GM23338 (cell line): ENCODE measurements at regions not wholly inside any gene's neighbourhood (a gene's known extent, or its start where the extent isn't known, plus 50 kb on each side); places are given as distances from the start of the nearest gene placed in this dataset.

Source experiments
- ATAC-seq: fragments of 200-7000 bp; cut with Tn5 transposase; 3 replicates; pipeline ENCODE4 v1.9.1; 2020
- DNase-seq: peaks from one replicate; pipeline ENCODE4 v3.0.0-alpha.2; 2015; ENCODE audit warnings: low spot score
- H2AFZ ChIP-seq: fragments of 200-600 bp; sonication (generic); 2 replicates; pipeline ENCODE4 v1.8.0; 2016; ENCODE audit warnings: antibody characterized with exemption, mild to moderate bottlenecking, moderate library complexity
- H3F3A ChIP-seq: fragments of 200-600 bp; sonication (generic); replicated peaks from 2 replicates; pipeline ENCODE4 v1.8.0; 2017; ENCODE audit warnings: antibody characterized with exemption, mixed run types, low read depth
- H3K27ac ChIP-seq: fragments of 200-600 bp; sonication (generic); 2 replicates; pipeline ENCODE4 v1.6.1; 2016; ENCODE audit warnings: low read depth
- H3K27me3 ChIP-seq: fragments of 200-600 bp; sonication (generic); 2 replicates; pipeline ENCODE4 v1.8.0; 2016; ENCODE audit warnings: mild to moderate bottlenecking, mixed run types, moderate library complexity; ENCODE audit not compliant: insufficient read depth
- H3K36me3 ChIP-seq: fragments of 200-600 bp; sonication (generic); 2 replicates; pipeline ENCODE4 v1.8.0; 2016; ENCODE audit warnings: mild to moderate bottlenecking; ENCODE audit not compliant: insufficient read depth
- H3K4me1 ChIP-seq: fragments of 200-600 bp; sonication (generic); 2 replicates; pipeline ENCODE4 v1.8.0; 2016; ENCODE audit warnings: mild to moderate bottlenecking, moderate library complexity; ENCODE audit not compliant: insufficient read depth
- H3K4me2 ChIP-seq: fragments of 200-600 bp; sonication (generic); 2 replicates; pipeline ENCODE4 v1.7.1; 2017; ENCODE audit warnings: mixed run types
- H3K4me3 ChIP-seq: fragments of 200-600 bp; sonication (generic); 2 replicates; pipeline ENCODE4 v1.6.1; 2016; ENCODE audit warnings: mixed run types
- H3K79me2 ChIP-seq: fragments of 200-600 bp; sonication (generic); replicated peaks from 2 replicates; pipeline ENCODE4 v1.8.0; 2017; ENCODE audit warnings: mild to moderate bottlenecking; ENCODE audit not compliant: insufficient read depth
- H3K9me2 ChIP-seq: fragments of 200-600 bp; sonication (generic); 2 replicates; pipeline ENCODE4 v1.8.0; 2017; ENCODE audit not compliant: insufficient read depth
- H4K20me1 ChIP-seq: fragments of 200-600 bp; sonication (generic); replicated peaks from 2 replicates; pipeline ENCODE4 v1.8.0; 2017; ENCODE audit warnings: mild to moderate bottlenecking; ENCODE audit not compliant: insufficient read depth
- H3K27ac Mint-ChIP-seq: 2 replicates; pipeline ENCODE4 v1.8.0; 2020; ENCODE audit warnings: inconsistent platforms, mild to moderate bottlenecking, moderate library complexity, mixed read lengths
- H3K27me3 Mint-ChIP-seq: 3 replicates; pipeline ENCODE4 v1.8.0; 2022; ENCODE audit warnings: low read depth, mild to moderate bottlenecking, moderate library complexity, mixed read lengths, inconsistent platforms; ENCODE audit not compliant: insufficient read depth, poor library complexity
- H3K36me3 Mint-ChIP-seq: 3 replicates; pipeline ENCODE4 v1.8.0; 2021; ENCODE audit warnings: low read depth, mild to moderate bottlenecking, inconsistent platforms, moderate library complexity, mixed read lengths
- H3K4me1 Mint-ChIP-seq: 3 replicates; pipeline ENCODE4 v1.8.0; 2020; ENCODE audit warnings: mild to moderate bottlenecking, inconsistent platforms, mixed read lengths
- H3K4me3 Mint-ChIP-seq: 3 replicates; pipeline ENCODE4 v1.8.0; 2021; ENCODE audit warnings: moderate library complexity, mild to moderate bottlenecking, inconsistent platforms, mixed read lengths
- H3K9me3 Mint-ChIP-seq: 3 replicates; pipeline ENCODE4 v1.8.0; 2020; ENCODE audit warnings: moderate library complexity, mild to moderate bottlenecking, inconsistent platforms, mixed read lengths
- CREB1 ChIP-seq: fragments of 250-450 bp; sonication (Bioruptor Pico); IDR thresholded peaks from 2 replicates; pipeline ENCODE4 v1.5.0; 2020; ENCODE audit warnings: low read depth, mild to moderate bottlenecking, moderate library complexity
- EZH2 ChIP-seq: fragments of 200-600 bp; sonication (generic); IDR thresholded peaks from one replicate; pipeline ENCODE4 v1.8.0; 2017; ENCODE audit warnings: antibody characterized with exemption, mild to moderate bottlenecking, low read depth; ENCODE audit not compliant: unreplicated experiment
- EZH2phosphoT487 ChIP-seq: fragments of 200-600 bp; sonication (generic); IDR thresholded peaks from one replicate; pipeline ENCODE4 v1.8.1; 2018; ENCODE audit warnings: antibody characterized with exemption; ENCODE audit not compliant: unreplicated experiment
- JUNB ChIP-seq: IDR thresholded peaks from one replicate; pipeline ENCODE4 v1.6.1; 2016; ENCODE audit warnings: antibody characterized with exemption; ENCODE audit not compliant: unreplicated experiment
- NANOG ChIP-seq: IDR thresholded peaks from 2 replicates; pipeline ENCODE4 v1.6.1; 2016; ENCODE audit warnings: antibody characterized with exemption, borderline replicate concordance
- POLR2AphosphoS5 ChIP-seq: IDR thresholded peaks from 2 replicates; pipeline ENCODE4 v1.6.1; 2016; ENCODE audit warnings: antibody characterized with exemption, low read depth
- STAT1 ChIP-seq: IDR thresholded peaks from one replicate; pipeline ENCODE4 v1.6.1; 2016; ENCODE audit warnings: antibody characterized with exemption; ENCODE audit not compliant: unreplicated experiment
- ZNF114 ChIP-seq: fragments of 250-450 bp; sonication (Bioruptor Pico); IDR thresholded peaks from 2 replicates; pipeline ENCODE4 v1.5.0; 2020; ENCODE audit warnings: mild to moderate bottlenecking, moderate library complexity
- ZNF331 ChIP-seq: fragments of 250-450 bp; sonication (Bioruptor Pico); IDR thresholded peaks from 2 replicates; pipeline ENCODE4 v1.5.0; 2020; ENCODE audit warnings: low read depth, mild to moderate bottlenecking, moderate library complexity
- TF ChIP-seq, protein P1 (sequence below), 2 experiments: fragments of 200-600 bp in 1 of 2; sonication (generic) in 1 of 2; conservative IDR thresholded peaks; 2 replicates each; pipeline versions ENCODE4 v1.5.1 to v1.6.1; 2016 to 2017; ENCODE audit warnings: antibody characterized with exemption in 2 of 2, low read depth in 2 of 2, mild to moderate bottlenecking in 2 of 2, moderate library complexity in 1 of 2
- TF ChIP-seq, protein P2 (sequence below): IDR thresholded peaks from one replicate; pipeline ENCODE4 v1.6.1; 2018; ENCODE audit warnings: antibody characterized with exemption; ENCODE audit not compliant: unreplicated experiment
- TF ChIP-seq, protein P3 (sequence below): IDR thresholded peaks from 2 replicates; pipeline ENCODE4 v1.6.1; 2016; ENCODE audit warnings: antibody characterized with exemption

DNA sequence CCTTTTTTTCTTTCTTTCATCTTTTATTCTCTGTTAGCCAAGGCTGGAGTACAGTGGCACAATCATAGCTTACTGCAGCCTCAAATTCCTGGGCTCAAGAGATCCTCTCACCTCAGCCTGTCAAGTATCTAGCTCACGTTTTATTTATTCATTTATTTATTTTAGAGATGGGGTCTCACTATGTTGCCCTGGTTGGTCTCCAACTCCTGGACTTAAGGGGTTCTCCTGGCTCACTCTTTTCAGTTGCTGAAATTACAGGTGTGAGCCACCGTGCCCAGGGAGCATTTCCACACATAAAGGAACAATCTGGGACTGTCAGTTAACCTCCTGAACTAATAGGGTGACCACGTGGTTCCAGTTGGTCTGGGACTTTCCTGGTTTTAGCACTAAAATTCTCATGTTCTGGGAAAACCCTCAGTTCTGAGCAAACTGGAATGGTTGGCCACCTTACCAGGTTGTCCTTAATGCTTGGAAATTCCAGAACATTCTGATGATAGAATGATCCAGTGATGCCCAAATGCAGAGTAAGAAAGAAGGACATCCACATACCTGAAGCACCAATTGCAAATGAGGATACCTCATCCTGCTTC, 105.5 kb upstream of the ZNF217 start (continued):
- TF ChIP-seq, protein P1, sequence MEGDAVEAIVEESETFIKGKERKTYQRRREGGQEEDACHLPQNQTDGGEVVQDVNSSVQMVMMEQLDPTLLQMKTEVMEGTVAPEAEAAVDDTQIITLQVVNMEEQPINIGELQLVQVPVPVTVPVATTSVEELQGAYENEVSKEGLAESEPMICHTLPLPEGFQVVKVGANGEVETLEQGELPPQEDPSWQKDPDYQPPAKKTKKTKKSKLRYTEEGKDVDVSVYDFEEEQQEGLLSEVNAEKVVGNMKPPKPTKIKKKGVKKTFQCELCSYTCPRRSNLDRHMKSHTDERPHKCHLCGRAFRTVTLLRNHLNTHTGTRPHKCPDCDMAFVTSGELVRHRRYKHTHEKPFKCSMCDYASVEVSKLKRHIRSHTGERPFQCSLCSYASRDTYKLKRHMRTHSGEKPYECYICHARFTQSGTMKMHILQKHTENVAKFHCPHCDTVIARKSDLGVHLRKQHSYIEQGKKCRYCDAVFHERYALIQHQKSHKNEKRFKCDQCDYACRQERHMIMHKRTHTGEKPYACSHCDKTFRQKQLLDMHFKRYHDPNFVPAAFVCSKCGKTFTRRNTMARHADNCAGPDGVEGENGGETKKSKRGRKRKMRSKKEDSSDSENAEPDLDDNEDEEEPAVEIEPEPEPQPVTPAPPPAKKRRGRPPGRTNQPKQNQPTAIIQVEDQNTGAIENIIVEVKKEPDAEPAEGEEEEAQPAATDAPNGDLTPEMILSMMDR (conservative IDR thresholded peaks at IDR 0.05; ENCODE audit: low read depth in 2 of 2), result no peak
- TF ChIP-seq EZH2phosphoT487 (no peak), ZNF114 (CRISPR knock-in tag) (no peak), NANOG (no peak), POLR2AphosphoS5 (no peak)
- TF ChIP-seq, protein P2, sequence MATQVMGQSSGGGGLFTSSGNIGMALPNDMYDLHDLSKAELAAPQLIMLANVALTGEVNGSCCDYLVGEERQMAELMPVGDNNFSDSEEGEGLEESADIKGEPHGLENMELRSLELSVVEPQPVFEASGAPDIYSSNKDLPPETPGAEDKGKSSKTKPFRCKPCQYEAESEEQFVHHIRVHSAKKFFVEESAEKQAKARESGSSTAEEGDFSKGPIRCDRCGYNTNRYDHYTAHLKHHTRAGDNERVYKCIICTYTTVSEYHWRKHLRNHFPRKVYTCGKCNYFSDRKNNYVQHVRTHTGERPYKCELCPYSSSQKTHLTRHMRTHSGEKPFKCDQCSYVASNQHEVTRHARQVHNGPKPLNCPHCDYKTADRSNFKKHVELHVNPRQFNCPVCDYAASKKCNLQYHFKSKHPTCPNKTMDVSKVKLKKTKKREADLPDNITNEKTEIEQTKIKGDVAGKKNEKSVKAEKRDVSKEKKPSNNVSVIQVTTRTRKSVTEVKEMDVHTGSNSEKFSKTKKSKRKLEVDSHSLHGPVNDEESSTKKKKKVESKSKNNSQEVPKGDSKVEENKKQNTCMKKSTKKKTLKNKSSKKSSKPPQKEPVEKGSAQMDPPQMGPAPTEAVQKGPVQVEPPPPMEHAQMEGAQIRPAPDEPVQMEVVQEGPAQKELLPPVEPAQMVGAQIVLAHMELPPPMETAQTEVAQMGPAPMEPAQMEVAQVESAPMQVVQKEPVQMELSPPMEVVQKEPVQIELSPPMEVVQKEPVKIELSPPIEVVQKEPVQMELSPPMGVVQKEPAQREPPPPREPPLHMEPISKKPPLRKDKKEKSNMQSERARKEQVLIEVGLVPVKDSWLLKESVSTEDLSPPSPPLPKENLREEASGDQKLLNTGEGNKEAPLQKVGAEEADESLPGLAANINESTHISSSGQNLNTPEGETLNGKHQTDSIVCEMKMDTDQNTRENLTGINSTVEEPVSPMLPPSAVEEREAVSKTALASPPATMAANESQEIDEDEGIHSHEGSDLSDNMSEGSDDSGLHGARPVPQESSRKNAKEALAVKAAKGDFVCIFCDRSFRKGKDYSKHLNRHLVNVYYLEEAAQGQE, result no peak

DNA sequence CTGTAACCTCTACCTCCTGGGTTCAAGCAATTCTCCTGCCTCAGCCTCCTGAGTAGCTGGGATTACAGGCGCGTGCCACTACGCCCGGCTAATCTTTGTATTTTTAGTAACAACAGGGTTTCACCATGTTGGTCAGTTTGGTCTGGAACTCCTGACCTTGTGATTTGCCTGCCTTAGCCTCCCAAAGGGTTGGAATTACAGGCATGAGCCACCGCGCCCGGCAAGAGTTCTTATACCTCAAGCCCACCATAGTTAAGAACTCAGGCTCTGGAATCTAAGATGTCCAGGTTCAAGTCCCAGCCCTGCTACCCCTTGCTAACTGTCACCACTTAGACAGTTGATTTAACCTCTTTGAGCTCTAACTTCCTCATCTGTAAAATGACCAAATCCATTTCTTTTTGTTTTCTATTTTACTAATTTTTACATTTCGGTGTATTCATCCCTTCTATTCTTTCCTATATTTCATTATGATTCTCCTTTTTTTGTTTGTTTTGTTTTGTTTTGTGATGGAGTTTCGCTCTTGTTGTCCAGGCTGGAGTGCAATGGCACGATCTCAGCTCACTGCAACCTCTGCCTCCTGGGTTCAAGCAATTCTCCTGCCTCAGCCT, 104.8 kb upstream of the ZNF217 start:
- no peak overlapping the region for H3K27ac Mint-ChIP-seq
- no peak overlapping the region for H3K4me3 ChIP-seq
- no peaks in the 10 kb centered on the region for H3K4me1 Mint-ChIP-seq
- TF ChIP-seq STAT1, result no peak
- no peak for TF ChIP-seq POLR2AphosphoS5
- no peak for TF ChIP-seq ZNF114 (CRISPR knock-in tag)
- TF ChIP-seq, protein P3, sequence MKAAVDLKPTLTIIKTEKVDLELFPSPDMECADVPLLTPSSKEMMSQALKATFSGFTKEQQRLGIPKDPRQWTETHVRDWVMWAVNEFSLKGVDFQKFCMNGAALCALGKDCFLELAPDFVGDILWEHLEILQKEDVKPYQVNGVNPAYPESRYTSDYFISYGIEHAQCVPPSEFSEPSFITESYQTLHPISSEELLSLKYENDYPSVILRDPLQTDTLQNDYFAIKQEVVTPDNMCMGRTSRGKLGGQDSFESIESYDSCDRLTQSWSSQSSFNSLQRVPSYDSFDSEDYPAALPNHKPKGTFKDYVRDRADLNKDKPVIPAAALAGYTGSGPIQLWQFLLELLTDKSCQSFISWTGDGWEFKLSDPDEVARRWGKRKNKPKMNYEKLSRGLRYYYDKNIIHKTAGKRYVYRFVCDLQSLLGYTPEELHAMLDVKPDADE, result no peak
- TF ChIP-seq NANOG, result no peak
- TF ChIP-seq, protein P1 (conservative IDR thresholded peaks at IDR 0.05; ENCODE audit: low read depth in 2 of 2), result no peak
- no peak for TF ChIP-seq ZNF331
- no peak for TF ChIP-seq EZH2phosphoT487
- no peak for TF ChIP-seq CREB1 (CRISPR knock-in tag)
- TF ChIP-seq JUNB, result no peak
- no peak for TF ChIP-seq EZH2
- TF ChIP-seq, protein P2, result no peak

More for the DNA sequence above, 104.8 kb upstream of the ZNF217 start:
- Histone ChIP-seq H3K4me2 (no peak overlapping the region), H3K79me2 (no peaks in the 10 kb centered on the region), H3K36me3 (no peaks in the 10 kb centered on the region), H2AFZ (peak overlapping the region; percentile 72), H3K27me3 (no peaks in the 10 kb centered on the region), H3K9me2 (no peaks in the 10 kb centered on the region), H3K4me1 (no peaks in the 10 kb centered on the region), H3F3A (no peaks in the 10 kb centered on the region), H4K20me1 (no peaks in the 10 kb centered on the region), H3K27ac (no peak overlapping the region)
- Mint-ChIP-seq H3K4me3 (no peak overlapping the region), H3K36me3 (no peaks in the 10 kb centered on the region), H3K27me3 (peaks cover 2% of the 10 kb centered on the region), H3K9me3 (no peaks in the 10 kb centered on the region)
- DNase-seq (no peak), ATAC-seq (no peak)
